Naive thymus-derived CD4-positive, alpha-beta T cell (primary cell): ENCODE measurements at regions not wholly inside any gene's neighbourhood (a gene's known extent, or its start where the extent isn't known, plus 50 kb on each side); places are given as distances from the start of the nearest gene placed in this dataset.

ENCODE experiments used
- ATAC-seq: fragments of 150-1000 bp; cut with Tn5 transposase; 2 replicates; pipeline ENCODE4 v1.10.0; 2021; ENCODE audit warnings: mild to moderate bottlenecking, moderate library complexity
- CTCF ChIA-PET: fragments of 350-600 bp; sonication (Branson Sonifier 250); formaldehyde crosslinking; loops from one replicate; lab custom pipeline; 2021; ENCODE audit warnings: antibody characterized with exemption; lab: Charles Lee
- POLR2A ChIA-PET: fragments of 350-600 bp; sonication (Branson Sonifier 250); formaldehyde crosslinking; loops from one replicate; lab custom pipeline; 2021; ENCODE audit warnings: antibody characterized with exemption, inconsistent platforms; lab: Charles Lee
- DNase-seq, 9 donors: peaks; one replicate each; pipeline versions ENCODE4 v3.0.0 to v3.0.0-alpha.2; 2020 to 2022; ENCODE audit warnings: mixed read lengths in 1 of 9
- H3K27ac ChIP-seq: one replicate; pipeline ENCODE4 v1.7.0; 2013; ENCODE audit warnings: mild to moderate bottlenecking, low read depth, low read length, moderate library complexity
- H3K27me3 ChIP-seq, 2 donors: one replicate each; pipeline ENCODE4 v1.7.0; 2013; ENCODE audit warnings: low read length in 2 of 2, mild to moderate bottlenecking in 2 of 2, moderate library complexity in 2 of 2; ENCODE audit not compliant: control insufficient read depth in 2 of 2, insufficient read depth in 2 of 2
- H3K36me3 ChIP-seq, 3 experiments: 1 replicate in 2 of 3; 2 replicates in 1 of 3; pipeline ENCODE4 v1.7.0; 2013; ENCODE audit warnings: low read length in 3 of 3, mild to moderate bottlenecking in 3 of 3, moderate library complexity in 1 of 3; ENCODE audit not compliant: insufficient read depth in 3 of 3, control insufficient read depth in 2 of 3
- H3K4me1 ChIP-seq, 2 donors: one replicate each; pipeline ENCODE4 v1.7.0; 2013; ENCODE audit warnings: low read length in 2 of 2, mild to moderate bottlenecking in 2 of 2, moderate library complexity in 1 of 2; ENCODE audit not compliant: control insufficient read depth in 2 of 2, insufficient read depth in 2 of 2
- H3K4me3 ChIP-seq: 2 replicates; pipeline ENCODE4 v1.7.0; 2013; ENCODE audit warnings: mild to moderate bottlenecking, low read length
- H3K9me3 ChIP-seq, 3 experiments: 1 replicate in 2 of 3; 2 replicates in 1 of 3; pipeline ENCODE4 v1.7.0; 2013; ENCODE audit warnings: low read length in 3 of 3; ENCODE audit not compliant: control insufficient read depth in 2 of 3
- H3K27ac Mint-ChIP-seq, 9 donors: one replicate each; pipeline ENCODE4 v1.8.0; 2020 to 2022; ENCODE audit warnings: mixed read lengths in 9 of 9, mild to moderate bottlenecking in 8 of 9, moderate library complexity in 5 of 9, inconsistent platforms in 2 of 9
- H3K27me3 Mint-ChIP-seq, 5 donors: one replicate each; pipeline ENCODE4 v1.8.0; 2021 to 2022; ENCODE audit warnings: mixed read lengths in 5 of 5, mild to moderate bottlenecking in 1 of 5
- H3K36me3 Mint-ChIP-seq, 5 donors: one replicate each; pipeline ENCODE4 v1.8.0; 2020 to 2022; ENCODE audit warnings: mixed read lengths in 5 of 5, mild to moderate bottlenecking in 3 of 5, inconsistent platforms in 1 of 5
- H3K4me1 Mint-ChIP-seq, 7 donors: one replicate each; pipeline ENCODE4 v1.8.0; 2020 to 2022; ENCODE audit warnings: mixed read lengths in 7 of 7, mild to moderate bottlenecking in 3 of 7, inconsistent platforms in 1 of 7
- H3K4me3 Mint-ChIP-seq, 10 donors: one replicate each; pipeline ENCODE4 v1.8.0; 2020 to 2022; ENCODE audit warnings: mild to moderate bottlenecking in 10 of 10, mixed read lengths in 10 of 10, moderate library complexity in 6 of 10, inconsistent platforms in 2 of 10
- H3K9me3 Mint-ChIP-seq, 11 donors: one replicate each; pipeline ENCODE4 v1.8.0; 2020 to 2022; ENCODE audit warnings: mixed read lengths in 11 of 11, mild to moderate bottlenecking in 4 of 11, inconsistent platforms in 1 of 11, moderate library complexity in 1 of 11
- intact Hi-C, 2 donors: fragments of 100-400 bp; cut with micrococcal nuclease; formaldehyde crosslinking; loops; one replicate each; pipeline ENCODE4 v1.15.1; 2023

DNA sequence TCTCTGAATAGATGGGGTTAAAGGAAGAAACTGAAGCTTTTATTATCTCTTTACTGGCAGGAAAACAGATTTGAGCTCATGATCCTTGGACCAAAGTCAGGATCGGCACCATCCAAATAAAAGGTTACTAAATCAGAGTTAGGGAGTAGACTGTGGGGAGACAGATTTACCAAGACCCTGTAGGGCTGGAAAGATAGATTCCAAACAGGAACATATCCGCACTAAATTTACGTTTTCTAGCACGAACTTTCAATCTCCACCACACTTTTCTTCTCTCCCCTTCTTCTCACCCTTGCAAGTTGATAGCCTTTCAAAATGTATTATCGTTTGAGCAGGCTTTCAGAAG is 120.0 kb upstream of the HMHB1 start:
- peaks cover 0 to 12% (median 4%) of the 10 kb centered on the region in 5 donors for H3K36me3 Mint-ChIP-seq
- no peak overlapping the region for H3K4me3 ChIP-seq
- H3K4me1 ChIP-seq = peaks cover 0 to 17% of the 10 kb centered on the region in 2 donors
- no peaks in the 10 kb centered on the region for H3K27me3 ChIP-seq
- no peak overlapping the region for H3K4me3 Mint-ChIP-seq
- ATAC-seq = no peak
- H3K27ac ChIP-seq = no peak overlapping the region
- DNase-seq = no peak
- peaks cover 2 to 20% (median 13%) of the 10 kb centered on the region in 5 donors for H3K27me3 Mint-ChIP-seq
- no peaks in the 10 kb centered on the region for H3K36me3 ChIP-seq
- ChIA-PET CTCF (no interaction called here), POLR2A (no interaction called here)
- H3K27ac Mint-ChIP-seq = no peak overlapping the region
- intact Hi-C loops = no loop called here
- peaks cover 7 to 25% (median 15%) of the 10 kb centered on the region in 11 donors for H3K9me3 Mint-ChIP-seq
- H3K4me1 Mint-ChIP-seq = peaks cover 0 to 9% (median 0%) of the 10 kb centered on the region in 7 donors
- no peaks in the 10 kb centered on the region for H3K9me3 ChIP-seq

- CTCF ChIA-PET = no interaction called here
- Mint-ChIP-seq H3K27ac (no peak overlapping the region), H3K4me3 (no peak overlapping the region)
Measured at GRCh38 chr5:143691287-143691944, 120.5 kb upstream of the HMHB1 start.

GRCh38 chr5:143687604-143688003 is 124.4 kb upstream of the HMHB1 start:
- Histone ChIP-seq H3K9me3 (no peaks in the 10 kb centered on the region), H3K36me3 (no peaks in the 10 kb centered on the region), H3K27me3 (no peaks in the 10 kb centered on the region), H3K4me1 (no peaks in the 10 kb centered on the region), H3K4me3 (no peak overlapping the region), H3K27ac (no peak overlapping the region)
- Mint-ChIP-seq H3K9me3 (peaks cover 7 to 25% (median 15%) of the 10 kb centered on the region in 11 donors), H3K36me3 (peaks cover 0 to 12% (median 4%) of the 10 kb centered on the region in 5 donors), H3K27me3 (peaks cover 2 to 27% (median 7%) of the 10 kb centered on the region in 5 donors), H3K4me1 (no peaks in the 10 kb centered on the region), H3K27ac (no peak overlapping the region), H3K4me3 (no peak overlapping the region)
- CTCF ChIA-PET = no interaction called here
- DNase-seq (no peak), ATAC-seq (no peak)
- POLR2A ChIA-PET = no interaction called here
- intact Hi-C loops = no loop called here

More at GRCh38 chr5:143691287-143691944, 120.5 kb upstream of the HMHB1 start:
- H3K9me3 ChIP-seq = no peaks in the 10 kb centered on the region
- ATAC-seq (no peak), DNase-seq (no peak)
- Mint-ChIP-seq H3K4me1 (peaks cover 0 to 9% (median 0%) of the 10 kb centered on the region in 7 donors), H3K9me3 (peaks cover 7 to 25% (median 15%) of the 10 kb centered on the region in 11 donors), H3K27me3 (peaks cover 2 to 20% (median 10%) of the 10 kb centered on the region in 5 donors), H3K36me3 (peaks cover 0 to 12% (median 4%) of the 10 kb centered on the region in 5 donors)
- intact Hi-C loops = no loop called here
- no peak overlapping the region for H3K4me3 ChIP-seq
- H3K4me1 ChIP-seq = peaks cover 0 to 17% of the 10 kb centered on the region in 2 donors
- H3K27ac ChIP-seq = no peak overlapping the region
- no peaks in the 10 kb centered on the region for H3K27me3 ChIP-seq
- POLR2A ChIA-PET = no interaction called here
- H3K36me3 ChIP-seq = no peaks in the 10 kb centered on the region

- ATAC-seq (no peak), DNase-seq (no peak)
- Histone ChIP-seq H3K9me3 (no peaks in the 10 kb centered on the region), H3K27ac (no peak overlapping the region), H3K27me3 (no peaks in the 10 kb centered on the region), H3K4me1 (no peaks in the 10 kb centered on the region), H3K4me3 (no peak overlapping the region), H3K36me3 (no peaks in the 10 kb centered on the region)
- Mint-ChIP-seq H3K4me3 (no peak overlapping the region), H3K36me3 (peaks cover 0 to 8% (median 3%) of the 10 kb centered on the region in 5 donors), H3K27ac (no peak overlapping the region), H3K27me3 (peaks cover 0 to 29% (median 2%) of the 10 kb centered on the region in 5 donors), H3K4me1 (no peaks in the 10 kb centered on the region), H3K9me3 (peaks cover 3 to 19% (median 9%) of the 10 kb centered on the region in 11 donors)
- ChIA-PET POLR2A (no interaction called here), CTCF (no interaction called here)
- intact Hi-C loops = no loop called here
Measured at GRCh38 chr5:143685246-143685815, 126.6 kb upstream of the HMHB1 start.

GRCh38 chr5:143683459-143683858 is 128.5 kb upstream of the HMHB1 start:
- Mint-ChIP-seq H3K36me3 (no peaks in the 10 kb centered on the region), H3K9me3 (peaks cover 0 to 10% (median 0%) of the 10 kb centered on the region in 11 donors), H3K4me3 (no peak overlapping the region), H3K4me1 (peaks cover 0 to 8% (median 0%) of the 10 kb centered on the region in 7 donors), H3K27ac (no peak overlapping the region), H3K27me3 (peaks cover 0 to 22% (median 1%) of the 10 kb centered on the region in 5 donors)
- ChIA-PET CTCF (no interaction called here), POLR2A (no interaction called here)
- H3K27ac ChIP-seq = no peak overlapping the region
- H3K9me3 ChIP-seq = no peaks in the 10 kb centered on the region
- H3K4me1 ChIP-seq = no peaks in the 10 kb centered on the region
- no peak overlapping the region for H3K4me3 ChIP-seq
- ATAC-seq = no peak
- no peaks in the 10 kb centered on the region for H3K36me3 ChIP-seq
- intact Hi-C loops = no loop called here
- H3K27me3 ChIP-seq = no peaks in the 10 kb centered on the region
- DNase-seq = no peak

GRCh38 chr5:143682929-143683386 is 129.0 kb upstream of the HMHB1 start:
- H3K4me1 ChIP-seq = no peaks in the 10 kb centered on the region
- H3K36me3 ChIP-seq = no peaks in the 10 kb centered on the region
- ChIA-PET CTCF (no interaction called here), POLR2A (no interaction called here)
- peaks cover 0 to 22% (median 4%) of the 10 kb centered on the region in 5 donors for H3K27me3 Mint-ChIP-seq
- no peak overlapping the region for H3K27ac ChIP-seq
- no peaks in the 10 kb centered on the region for H3K9me3 ChIP-seq
- H3K27ac Mint-ChIP-seq = no peak overlapping the region
- peaks cover 0 to 10% (median 0%) of the 10 kb centered on the region in 11 donors for H3K9me3 Mint-ChIP-seq
- ATAC-seq (no peak), DNase-seq (no peak)
- H3K36me3 Mint-ChIP-seq = no peaks in the 10 kb centered on the region
- intact Hi-C loops = no loop called here
- H3K4me3 Mint-ChIP-seq = no peak overlapping the region
- H3K27me3 ChIP-seq = no peaks in the 10 kb centered on the region
- no peak overlapping the region for H3K4me3 ChIP-seq
- H3K4me1 Mint-ChIP-seq = peaks cover 0 to 11% (median 0%) of the 10 kb centered on the region in 7 donors
